H9 (cell line): ENCODE measurements at regions not wholly inside any gene's neighbourhood (a gene's known extent, or its start where the extent isn't known, plus 50 kb on each side); places are given as distances from the start of the nearest gene placed in this dataset.

Experiments used
- DNase-seq: peaks from one replicate; pipeline ENCODE4 v3.0.0-alpha.2; 2017
- H2AFZ ChIP-seq: one replicate; pipeline ENCODE4 v1.6.1; 2013; ENCODE audit warnings: mild to moderate bottlenecking, low read length, control low read depth, moderate library complexity
- H2AK5ac ChIP-seq: 2 replicates; pipeline ENCODE4 v1.6.1; 2013; ENCODE audit warnings: low read length, control low read depth, mixed read lengths; ENCODE audit not compliant: insufficient read length
- H2BK120ac ChIP-seq: one replicate; pipeline ENCODE4 v1.6.1; 2013; ENCODE audit warnings: low read depth, mild to moderate bottlenecking, low read length, control low read depth, inconsistent platforms; ENCODE audit not compliant: poor library complexity, severe bottlenecking
- H2BK12ac ChIP-seq: 2 replicates; pipeline ENCODE4 v1.6.1; 2013; ENCODE audit warnings: low read length, control low read depth, mixed read lengths, low read depth; ENCODE audit not compliant: insufficient read length
- H2BK15ac ChIP-seq: 2 replicates; pipeline ENCODE4 v1.6.1; 2013; ENCODE audit warnings: low read depth, low read length, control low read depth
- H2BK20ac ChIP-seq: one replicate; pipeline ENCODE4 v1.6.1; 2013; ENCODE audit warnings: low read depth, mild to moderate bottlenecking, low read length, control low read depth, inconsistent platforms; ENCODE audit not compliant: poor library complexity, severe bottlenecking
- H2BK5ac ChIP-seq: 2 replicates; pipeline ENCODE4 v1.6.1; 2013; ENCODE audit warnings: low read length, control low read depth, mixed read lengths; ENCODE audit not compliant: insufficient read length
- H3K14ac ChIP-seq: 2 replicates; pipeline ENCODE4 v1.6.1; 2013; ENCODE audit warnings: low read length, control low read depth; ENCODE audit not compliant: insufficient read depth
- H3K18ac ChIP-seq: 2 replicates; pipeline ENCODE4 v1.6.1; 2013; ENCODE audit warnings: low read depth, mild to moderate bottlenecking, mixed read lengths, low read length, control low read depth; ENCODE audit not compliant: insufficient read length
- H3K23ac ChIP-seq: 2 replicates; pipeline ENCODE4 v1.6.1; 2013; ENCODE audit warnings: low read length, control low read depth, mixed read lengths, low read depth; ENCODE audit not compliant: insufficient read length
- H3K23me2 ChIP-seq: 2 replicates; pipeline ENCODE4 v1.6.1; 2013; ENCODE audit warnings: low read depth, mild to moderate bottlenecking, mixed read lengths, low read length, control low read depth; ENCODE audit not compliant: insufficient read length, poor library complexity, severe bottlenecking
- H3K27ac ChIP-seq: 2 replicates; pipeline ENCODE4 v1.5.1; 2013; ENCODE audit warnings: low read length, control low read depth, mixed read lengths, low read depth; ENCODE audit not compliant: insufficient read length
- H3K27me3 ChIP-seq: 2 replicates; pipeline ENCODE4 v1.6.1; 2013; ENCODE audit warnings: low read length, control low read depth, inconsistent platforms; ENCODE audit not compliant: insufficient read depth
- H3K4ac ChIP-seq: 2 replicates; pipeline ENCODE4 v1.6.1; 2013; ENCODE audit warnings: low read depth, mild to moderate bottlenecking, control low read depth, inconsistent platforms, low read length, moderate library complexity
- H3K4me1 ChIP-seq: 2 replicates; pipeline ENCODE4 v1.6.1; 2013; ENCODE audit warnings: low read length, control low read depth, inconsistent platforms; ENCODE audit not compliant: insufficient read depth
- H3K4me2 ChIP-seq: 2 replicates; pipeline ENCODE4 v1.6.1; 2013; ENCODE audit warnings: low read length, control low read depth, mixed read lengths; ENCODE audit not compliant: insufficient read length, insufficient read depth
- H3K56ac ChIP-seq: 2 replicates; pipeline ENCODE4 v1.6.1; 2013; ENCODE audit warnings: low read depth, mild to moderate bottlenecking, mixed read lengths, low read length, control low read depth; ENCODE audit not compliant: insufficient read length
- H3K79me1 ChIP-seq: 2 replicates; pipeline ENCODE4 v1.6.1; 2013; ENCODE audit warnings: low read depth, mild to moderate bottlenecking, moderate library complexity, low read length, control low read depth, inconsistent platforms; ENCODE audit not compliant: insufficient read depth, poor library complexity, severe bottlenecking
- H3K79me2 ChIP-seq: 2 replicates; pipeline ENCODE4 v1.6.1; 2013; ENCODE audit warnings: low read length, control low read depth, inconsistent platforms; ENCODE audit not compliant: insufficient read depth
- H3K9ac ChIP-seq: 2 replicates; pipeline ENCODE4 v1.6.1; 2013; ENCODE audit warnings: low read length, control low read depth, mixed read lengths; ENCODE audit not compliant: insufficient read length; ENCODE audit errors: extremely low read depth
- H3K9me3 ChIP-seq: one replicate; pipeline ENCODE4 v1.6.1; 2013; ENCODE audit warnings: low read depth, low read length, inconsistent platforms; ENCODE audit not compliant: control insufficient read depth
- H3T11ph ChIP-seq: one replicate; pipeline ENCODE4 v1.6.1; 2013; ENCODE audit warnings: mild to moderate bottlenecking, low read length, control low read depth, inconsistent platforms
- H4K20me1 ChIP-seq: one replicate; pipeline ENCODE4 v1.6.1; 2013; ENCODE audit not compliant: control insufficient read depth, insufficient read length, insufficient read depth
- H4K5ac ChIP-seq: 2 replicates; pipeline ENCODE4 v1.6.1; 2013; ENCODE audit warnings: low read depth, mild to moderate bottlenecking, mixed read lengths, low read length, control low read depth; ENCODE audit not compliant: insufficient read length
- H4K8ac ChIP-seq: replicated peaks from 2 replicates; pipeline ENCODE4 v1.6.1; 2013; ENCODE audit warnings: low read length, control low read depth, mixed read lengths, low read depth; ENCODE audit not compliant: insufficient read length
- H4K91ac ChIP-seq: 2 replicates; pipeline ENCODE4 v1.6.1; 2013; ENCODE audit warnings: low read depth, mild to moderate bottlenecking, moderate library complexity, mixed read lengths, low read length, control low read depth; ENCODE audit not compliant: insufficient read length
- H3K27ac Mint-ChIP-seq, 3 experiments: 2 replicates in 2 of 3; 3 replicates in 1 of 3; pipeline ENCODE4 v1.8.0; 2020 to 2021; ENCODE audit warnings: mixed read lengths in 3 of 3, mild to moderate bottlenecking in 1 of 3, moderate library complexity in 1 of 3
- H3K27me3 Mint-ChIP-seq: 2 replicates; pipeline ENCODE4 v1.8.0; 2021; ENCODE audit warnings: low read depth, mild to moderate bottlenecking, moderate library complexity, mixed read lengths
- H3K36me3 Mint-ChIP-seq, 3 experiments: 2 replicates in 2 of 3; 3 replicates in 1 of 3; pipeline ENCODE4 v1.8.0; 2020 to 2021; ENCODE audit warnings: low read depth in 3 of 3, mixed read lengths in 3 of 3; ENCODE audit not compliant: insufficient read depth in 1 of 3
- H3K4me1 Mint-ChIP-seq, 2 experiments: 2 replicates each; pipeline ENCODE4 v1.8.0; 2020; ENCODE audit warnings: mixed read lengths in 2 of 2
- H3K4me3 Mint-ChIP-seq, 2 experiments: 2 replicates in 1 of 2; 3 replicates in 1 of 2; pipeline ENCODE4 v1.8.0; 2020 to 2021; ENCODE audit warnings: mild to moderate bottlenecking in 2 of 2, mixed read lengths in 2 of 2, moderate library complexity in 1 of 2
- H3K9me3 Mint-ChIP-seq, 2 experiments: 2 replicates in 1 of 2; 3 replicates in 1 of 2; pipeline ENCODE4 v1.8.0; 2020; ENCODE audit warnings: mild to moderate bottlenecking in 2 of 2, mixed read lengths in 2 of 2, moderate library complexity in 1 of 2
- CTCF ChIP-seq: fragments of 200-600 bp; sonication (generic); conservative IDR thresholded peaks from 3 replicates; pipeline ENCODE4 v1.8.0; 2021; ENCODE audit warnings: antibody characterized with exemption, mild to moderate bottlenecking
- WGBS: extraction: QIAGEN DNeasy Blood & Tissue Kit; methylation state at CpG from one replicate; pipeline ENCODE4 v1.1.7; 2013; ENCODE audit warnings: missing lambda C conversion rate, low lambda C conversion rate, mixed read lengths; ENCODE audit not compliant: insufficient read length; ENCODE audit errors: extremely low coverage; 5-methylcytosine and 5-hydroxymethylcytosine counted together

GRCh38 chr6:102981490-102982015 lies 1588.0 kb downstream of the GRIK2 start:
- H3K4me3 Mint-ChIP-seq: no peak overlapping the region
- H3T11ph ChIP-seq: no peak overlapping the region
- H2BK120ac ChIP-seq: no peak overlapping the region
- no peak overlapping the region for H2BK5ac ChIP-seq
- H3K27ac ChIP-seq: no peak overlapping the region
- no peak overlapping the region for H2AK5ac ChIP-seq
- no peak overlapping the region for H3K4ac ChIP-seq
- H3K56ac ChIP-seq: no peak overlapping the region
- H3K79me2 ChIP-seq: no peaks in the 10 kb centered on the region
- H3K79me1 ChIP-seq: no peaks in the 10 kb centered on the region
- no peak overlapping the region for H2AFZ ChIP-seq
- H3K4me1 Mint-ChIP-seq: peaks cover 9 to 14% of the 10 kb centered on the region in 2 experiments; a peak in 2 of 4 replicates
- no peaks in the 10 kb centered on the region for H3K36me3 Mint-ChIP-seq
- no peak for TF ChIP-seq CTCF
- no peak overlapping the region for H3K27ac Mint-ChIP-seq
- no peak overlapping the region for H4K5ac ChIP-seq
- no peaks in the 10 kb centered on the region for H3K23me2 ChIP-seq
- no peaks in the 10 kb centered on the region for H3K9me3 Mint-ChIP-seq
- H4K20me1 ChIP-seq: no peaks in the 10 kb centered on the region
- H3K4me1 ChIP-seq: no peaks in the 10 kb centered on the region
- no peak overlapping the region for H2BK20ac ChIP-seq
- H3K27me3 ChIP-seq: no peaks in the 10 kb centered on the region
- no peak overlapping the region for H4K8ac ChIP-seq
- no peak overlapping the region for H2BK12ac ChIP-seq
- H3K9ac ChIP-seq: no peak overlapping the region
- no CpG with 5 or more reads among the region's 2 CpGs for WGBS
- no peak overlapping the region for H3K18ac ChIP-seq
- no peak overlapping the region for H4K91ac ChIP-seq
- no peak for DNase-seq
- H3K4me2 ChIP-seq: no peak overlapping the region
- no peaks in the 10 kb centered on the region for H3K9me3 ChIP-seq
- H2BK15ac ChIP-seq: no peak overlapping the region
- no peak overlapping the region for H3K23ac ChIP-seq
- H3K14ac ChIP-seq: no peak overlapping the region
- H3K27me3 Mint-ChIP-seq: no peaks in the 10 kb centered on the region
